GM12878 (cell line): ENCODE measurements at regions not wholly inside any gene's neighbourhood (a gene's known extent, or its start where the extent isn't known, plus 50 kb on each side); places are given as distances from the start of the nearest gene placed in this dataset.

ENCODE experiments used
- ATAC-seq: fragments of 200-7000 bp; cut with Tn5 transposase; 3 replicates; pipeline ENCODE4 v1.9.1; 2020; ENCODE audit warnings: mild to moderate bottlenecking, moderate library complexity
- BruUV-seq: library from RNA; stranded (reverse); fragments of 400-500 nt; replicated peaks from 2 replicates; lab custom pipeline; 2021; lab: Mats Ljungman, UMichigan
- CTCF ChIA-PET: fragments of 300-600 bp; sonication (Branson Sonifier 250); formaldehyde crosslinking; extraction: SDS; loops from one replicate; lab custom pipeline; 2021; ENCODE audit warnings: inconsistent platforms; lab: Yijun Ruan, JAX
- POLR2A ChIA-PET: fragments of 350-600 bp; formaldehyde crosslinking; extraction: SDS; loops from one replicate; lab custom pipeline; 2021; ENCODE audit warnings: inconsistent platforms; lab: Charles Lee
- RAD21 ChIA-PET: fragments of 300-600 bp; sonication (Branson Sonifier 250); formaldehyde crosslinking; loops from one replicate; lab custom pipeline; 2023; ENCODE audit warnings: antibody characterized with exemption; ENCODE audit not compliant: unreplicated experiment; lab: Charles Lee
- SMC1A ChIA-PET: fragments of 300-600 bp; sonication (Branson Sonifier 250); formaldehyde crosslinking; loops from one replicate; lab custom pipeline; 2023; ENCODE audit not compliant: unreplicated experiment, uncharacterized antibody; lab: Charles Lee
- DNase-seq: peaks from one replicate; pipeline ENCODE4 v3.0.0-alpha.2; 2011; ENCODE audit warnings: low read depth, low spot score
- FAIRE-seq: peaks from 3 replicates; lab custom pipeline; 2011; peaks lifted over from hg19 to GRCh38; lab: Jason Lieb, UNC
- H2AFZ ChIP-seq: 2 replicates; pipeline ENCODE4 v1.6.0; 2011; ENCODE audit warnings: low read depth, low read length, control low read depth; ENCODE audit not compliant: control insufficient read depth
- H3K27ac ChIP-seq: 2 replicates; pipeline ENCODE4 v1.5.1; 2011; ENCODE audit warnings: control low read depth; ENCODE audit not compliant: control insufficient read depth, insufficient read depth
- H3K27me3 ChIP-seq, 2 experiments: replicated peaks in 1 of 2; 2 replicates each; pipeline versions ENCODE4 v1.6.0 to v1.6.1; 2011; ENCODE audit warnings: low read length in 1 of 2; ENCODE audit not compliant: control insufficient read depth in 2 of 2, insufficient read depth in 2 of 2
- H3K36me3 ChIP-seq, 2 experiments: 2 replicates each; pipeline ENCODE4 v1.5.1; 2011; ENCODE audit warnings: low read length in 1 of 2; ENCODE audit not compliant: control insufficient read depth in 2 of 2, insufficient read depth in 2 of 2
- H3K4me1 ChIP-seq: 2 replicates; pipeline ENCODE4 v1.6.1; 2011; ENCODE audit warnings: mild to moderate bottlenecking, low read length, moderate library complexity, mixed read lengths; ENCODE audit not compliant: control insufficient read depth, insufficient read depth
- H3K4me2 ChIP-seq: 2 replicates; pipeline ENCODE4 v1.6.0; 2011; ENCODE audit warnings: control low read depth; ENCODE audit not compliant: control insufficient read depth, insufficient read depth
- H3K4me3 ChIP-seq: fragments of 200-600 bp; sonication (generic); 2 replicates; pipeline ENCODE4 v1.5.1; 2016
- H3K79me2 ChIP-seq: 2 replicates; pipeline ENCODE4 v1.6.0; 2011; ENCODE audit warnings: low read length; ENCODE audit not compliant: control insufficient read depth, insufficient read depth
- H3K9ac ChIP-seq: 2 replicates; pipeline ENCODE4 v1.8.0; 2011; ENCODE audit warnings: low read length, control low read depth, mixed read lengths; ENCODE audit not compliant: control insufficient read depth, insufficient read depth
- H3K9me3 ChIP-seq: replicated peaks from 3 replicates; pipeline ENCODE4 v1.5.1; 2011; ENCODE audit warnings: mild to moderate bottlenecking, low read length; ENCODE audit not compliant: control insufficient read depth, insufficient read depth
- H4K20me1 ChIP-seq: 2 replicates; pipeline ENCODE4 v1.6.0; 2011; ENCODE audit not compliant: control insufficient read depth, insufficient read depth
- ATF2 ChIP-seq: IDR thresholded peaks from 2 replicates; pipeline ENCODE4 v1.6.1; 2012; ENCODE audit warnings: low read length, inconsistent platforms
- ATF7 ChIP-seq: fragments of 450-650 bp; IDR thresholded peaks from 2 replicates; pipeline ENCODE4 v1.6.1; 2016; ENCODE audit warnings: low read depth, mild to moderate bottlenecking
- BCLAF1 ChIP-seq: fragments of 450-650 bp; IDR thresholded peaks from 2 replicates; pipeline ENCODE4 v1.6.1; 2017; ENCODE audit warnings: antibody characterized with exemption, mild to moderate bottlenecking, moderate library complexity
- HDAC2 ChIP-seq: fragments of 200-600 bp; sonication (generic); IDR thresholded peaks from 2 replicates; pipeline ENCODE4 v1.6.1; 2017
- IKZF2 ChIP-seq, 2 experiments: fragments of 450-650 bp; IDR thresholded peaks; 2 replicates each; pipeline ENCODE4 v1.6.1; 2017; ENCODE audit warnings: mild to moderate bottlenecking in 2 of 2, moderate library complexity in 2 of 2
- JUNB ChIP-seq: IDR thresholded peaks from 2 replicates; pipeline ENCODE4 v1.6.1; 2016; ENCODE audit warnings: antibody characterized with exemption, mild to moderate bottlenecking
- KDM1A ChIP-seq: fragments of 200-600 bp; sonication (generic); IDR thresholded peaks from 2 replicates; pipeline ENCODE4 v1.6.1; 2016; ENCODE audit warnings: borderline replicate concordance
- MEF2B ChIP-seq: fragments of 450-650 bp; IDR thresholded peaks from 2 replicates; pipeline ENCODE4 v1.6.1; 2018; ENCODE audit warnings: mild to moderate bottlenecking, moderate library complexity; ENCODE audit not compliant: partially characterized antibody, poor library complexity, severe bottlenecking
- SREBF1 ChIP-seq: IDR thresholded peaks from 2 replicates; pipeline ENCODE4 v1.6.1; 2012; ENCODE audit warnings: mild to moderate bottlenecking, low read length
- TCF7 ChIP-seq: IDR thresholded peaks from 2 replicates; pipeline ENCODE4 v1.6.1; 2014; ENCODE audit warnings: antibody characterized with exemption, borderline replicate concordance
- WRNIP1 ChIP-seq: IDR thresholded peaks from 2 replicates; pipeline ENCODE4 v1.6.1; 2011; ENCODE audit warnings: low read depth, low read length, improper control_type of control experiment, borderline replicate concordance
- WGBS: methylation state at CpG from one replicate; pipeline ENCODE4 v1.1.6; 2016; ENCODE audit warnings: low lambda C conversion rate; ENCODE audit not compliant: insufficient replicate concordance, insufficient coverage; ENCODE audit errors: missing lambda C conversion rate; 5-methylcytosine and 5-hydroxymethylcytosine counted together
- in situ Hi-C: fragments of 300-500 bp; cut with MboI; formaldehyde crosslinking; loops from 9 replicates; pipeline ENCODE4 v1.14.3; 2018; ENCODE audit warnings: mixed read lengths
- intact Hi-C: fragments of 100-400 bp; cut with micrococcal nuclease; formaldehyde crosslinking; loops from one replicate; pipeline ENCODE4 v1.14.2; 2022; ENCODE audit not compliant: unreplicated experiment

GRCh38 chr20:60764771-60765170 is 487.3 kb upstream of the CDH4 start:
- Histone ChIP-seq H3K4me1 (no peaks in the 10 kb centered on the region), H3K4me2 (no peak overlapping the region), H4K20me1 (no peaks in the 10 kb centered on the region), H3K4me3 (no peak overlapping the region), H3K27me3 (no peaks in the 10 kb centered on the region), H2AFZ (no peak overlapping the region), H3K27ac (no peak overlapping the region), H3K9me3 (no peaks in the 10 kb centered on the region; the same call in 2 of the 3 replicates), H3K9ac (no peak overlapping the region), H3K79me2 (no peaks in the 10 kb centered on the region), H3K36me3 (no peaks in the 10 kb centered on the region)
- intact Hi-C loops, result no loop called here
- BruUV-seq, result no TSS peak
- in situ Hi-C loops, result loop anchor here (10.0 kb wide), 1 partner anchor 60 kb away; no protein-coding TSS in a partner anchor
- 34% methylated on average over 9 of the region's 9 CpGs for WGBS
- SMC1A ChIA-PET, result no interaction called here
- RAD21 ChIA-PET, result no interaction called here
- DNase-seq (no peak), ATAC-seq (no peak), FAIRE-seq (no peak)
- POLR2A ChIA-PET, result no interaction called here
- no peak for TF ChIP-seq HDAC2
- TF ChIP-seq KDM1A, result no peak
- TF ChIP-seq SREBF1, result no peak
- TF ChIP-seq ATF7, result no peak
- no peak for TF ChIP-seq ATF2
- TF ChIP-seq TCF7, result no peak
- no peak for TF ChIP-seq MEF2B
- TF ChIP-seq WRNIP1, result no peak
- no peak for TF ChIP-seq BCLAF1
- no peak for TF ChIP-seq IKZF2 (IDR thresholded peaks at IDR 0.05)
- TF ChIP-seq JUNB, result no peak
- CTCF ChIA-PET, result no interaction called here
